Subcutaneous abdominal adipose tissue (tissue), 5 donors: ENCODE measurements at regions not wholly inside any gene's neighbourhood (a gene's known extent, or its start where the extent isn't known, plus 50 kb on each side); places are given as distances from the start of the nearest gene placed in this dataset.
"Not testable (repeated sequence)": the region's sequence is repeated elsewhere in the genome, so short reads cannot be mapped to it uniquely, and the experiment has no call there.

Experiments
- H3K27ac ChIP-seq: one replicate; pipeline ENCODE4 v1.7.0; 2013; ENCODE audit warnings: low read depth, mild to moderate bottlenecking, inconsistent platforms, low read length, moderate library complexity
- H3K27me3 ChIP-seq, 5 donors: one replicate each; pipeline ENCODE4 v1.7.0; 2013; ENCODE audit warnings: low read length in 5 of 5, inconsistent platforms in 1 of 5; ENCODE audit not compliant: control insufficient read depth in 5 of 5, insufficient read depth in 4 of 5
- H3K36me3 ChIP-seq, 5 donors: one replicate each; pipeline ENCODE4 v1.7.0; 2013; ENCODE audit warnings: low read length in 5 of 5; ENCODE audit not compliant: control insufficient read depth in 5 of 5, insufficient read depth in 5 of 5
- H3K4me1 ChIP-seq, 5 donors: one replicate each; pipeline ENCODE4 v1.7.0; 2013; ENCODE audit warnings: low read length in 5 of 5, mild to moderate bottlenecking in 3 of 5, moderate library complexity in 1 of 5; ENCODE audit not compliant: control insufficient read depth in 5 of 5, insufficient read depth in 5 of 5
- H3K4me3 ChIP-seq, 5 donors: one replicate each; pipeline ENCODE4 v1.7.0; 2013; ENCODE audit warnings: low read length in 5 of 5, low read depth in 1 of 5
- H3K9ac ChIP-seq, 5 donors: one replicate each; pipeline ENCODE4 v1.7.0; 2013; ENCODE audit warnings: low read length in 5 of 5, mild to moderate bottlenecking in 4 of 5, moderate library complexity in 3 of 5
- H3K9me3 ChIP-seq, 5 donors: one replicate each; pipeline ENCODE4 v1.7.0; 2013; ENCODE audit warnings: low read length in 5 of 5; ENCODE audit not compliant: control insufficient read depth in 5 of 5
- donor health status: healthy.
- donor health status: healthy.
- donor health status: healthy.
- donor health status: healthy.
- donor health status: healthy.

DNA sequence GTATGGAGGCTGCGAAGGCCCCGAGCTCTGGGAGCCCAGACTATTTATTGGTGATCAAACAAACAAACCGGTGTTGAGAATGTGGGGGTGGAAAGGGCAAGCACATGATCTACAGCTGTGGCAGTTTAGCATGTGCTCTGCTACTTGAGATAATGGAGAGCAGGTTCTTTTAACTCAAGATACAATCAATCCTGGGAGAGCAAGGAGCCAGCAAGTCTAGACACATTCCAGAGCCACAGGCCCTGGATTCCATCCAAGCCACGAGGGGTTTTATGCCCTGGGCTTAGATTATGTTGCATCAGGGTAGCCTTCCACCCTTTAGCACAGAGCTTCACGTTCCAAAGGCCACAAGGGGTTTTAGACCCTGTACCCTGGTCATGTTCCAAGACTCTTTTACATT lies 355.9 kb upstream of the ARID1B start:
- H3K27ac ChIP-seq, H3K4me3 ChIP-seq, H3K27me3 ChIP-seq, H3K4me1 ChIP-seq, H3K9ac ChIP-seq, H3K36me3 ChIP-seq: not testable (repeated sequence)
- peaks cover 0 to 16% (median 14%) of the 10 kb centered on the region in 5 donors for H3K9me3 ChIP-seq

DNA sequence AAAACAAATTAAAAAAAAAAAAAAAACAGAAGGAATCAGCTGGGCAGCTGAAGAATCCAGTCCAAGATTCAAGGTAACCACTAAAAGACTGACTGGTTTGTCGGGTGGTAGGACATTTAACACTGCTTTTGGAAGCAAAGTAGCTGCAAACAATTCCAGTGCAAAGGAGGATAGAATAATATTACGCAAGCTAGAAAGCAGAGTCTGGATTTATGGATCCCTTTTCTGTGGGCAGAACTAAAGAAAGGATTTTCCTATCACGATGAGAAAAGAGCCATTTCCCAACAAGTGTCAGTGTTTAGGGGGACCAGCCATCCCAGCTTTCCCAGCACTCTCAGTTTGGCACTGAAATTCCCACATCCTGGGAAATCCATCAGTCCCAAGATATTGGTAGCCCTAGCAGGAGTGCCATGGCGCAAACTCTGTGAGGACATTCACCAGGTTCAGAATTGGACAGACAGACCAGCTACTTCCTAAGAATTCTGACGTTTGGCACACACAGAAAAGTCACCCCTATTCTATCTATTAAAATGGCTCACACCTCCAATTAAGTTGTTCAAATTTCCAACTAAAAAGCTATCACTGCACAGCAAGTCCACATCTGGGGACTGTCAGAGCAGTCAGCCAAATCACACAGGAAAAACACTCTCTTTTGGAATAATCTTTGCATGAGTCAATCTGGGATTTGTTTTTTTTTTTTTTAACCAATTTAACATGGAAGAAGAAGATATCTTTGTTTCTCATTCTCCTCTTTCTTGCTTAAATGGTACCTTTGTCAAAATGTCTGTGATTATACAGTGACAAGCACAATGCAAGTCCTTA lies 356.8 kb upstream of the ARID1B start:
- H3K9me3 ChIP-seq, result peaks cover 0 to 16% (median 14%) of the 10 kb centered on the region in 5 donors
- no peak overlapping the region for H3K27ac ChIP-seq
- peaks cover 0 to 5% (median 0%) of the 10 kb centered on the region in 5 donors for H3K4me1 ChIP-seq
- H3K9ac ChIP-seq, result no peak overlapping the region
- no peak overlapping the region for H3K4me3 ChIP-seq
- no peaks in the 10 kb centered on the region for H3K27me3 ChIP-seq
- no peaks in the 10 kb centered on the region for H3K36me3 ChIP-seq

DNA sequence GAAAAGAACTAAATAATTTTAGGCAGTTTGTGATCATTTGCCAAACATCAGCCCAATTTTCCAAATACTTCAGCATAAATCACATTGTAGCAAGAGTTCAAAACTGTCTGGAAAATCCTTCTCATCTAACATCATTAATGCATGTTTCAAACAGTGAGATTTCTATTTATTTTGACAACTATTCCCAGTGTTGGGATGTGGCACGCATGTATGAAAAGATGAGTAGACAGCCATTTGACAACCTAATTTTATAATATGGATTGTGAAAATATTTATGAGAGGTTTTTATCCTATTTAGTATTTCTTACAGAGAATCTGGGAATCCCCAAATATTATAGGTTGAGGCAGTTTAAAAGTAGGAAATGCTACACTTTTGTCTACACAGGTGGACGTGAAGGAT lies 357.6 kb upstream of the ARID1B start:
- Histone ChIP-seq H3K36me3 (no peaks in the 10 kb centered on the region), H3K27me3 (no peaks in the 10 kb centered on the region), H3K27ac (no peak overlapping the region), H3K4me1 (peaks cover 0 to 5% (median 0%) of the 10 kb centered on the region in 5 donors), H3K9ac (no peak overlapping the region), H3K9me3 (peaks cover 0 to 16% (median 14%) of the 10 kb centered on the region in 5 donors), H3K4me3 (no peak overlapping the region)

DNA sequence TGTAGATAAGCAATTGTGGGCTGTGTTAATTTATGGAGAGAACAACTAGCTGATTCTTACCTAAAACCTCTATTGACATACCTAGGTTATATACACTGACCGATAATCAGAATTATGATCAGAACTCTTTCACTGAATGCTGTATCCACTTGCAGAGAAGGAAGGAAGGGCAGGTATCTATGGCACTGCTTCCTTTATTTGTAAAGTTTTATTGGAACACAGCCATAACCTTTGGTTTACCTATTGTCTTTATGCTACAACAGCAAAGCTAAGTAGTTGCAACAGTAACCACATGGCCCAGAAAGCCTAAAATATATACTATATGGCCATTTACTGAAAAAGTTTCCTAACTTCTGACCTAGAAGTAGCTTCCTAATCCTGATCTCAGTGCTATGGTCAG lies 358.9 kb upstream of the ARID1B start:
- no peaks in the 10 kb centered on the region for H3K27me3 ChIP-seq
- H3K9ac ChIP-seq, result no peak overlapping the region
- H3K27ac ChIP-seq, result no peak overlapping the region
- no peaks in the 10 kb centered on the region for H3K36me3 ChIP-seq
- peaks cover 0 to 5% (median 0%) of the 10 kb centered on the region in 5 donors for H3K4me1 ChIP-seq
- H3K9me3 ChIP-seq, result peaks cover 0 to 16% (median 13%) of the 10 kb centered on the region in 5 donors
- no peak overlapping the region for H3K4me3 ChIP-seq

DNA sequence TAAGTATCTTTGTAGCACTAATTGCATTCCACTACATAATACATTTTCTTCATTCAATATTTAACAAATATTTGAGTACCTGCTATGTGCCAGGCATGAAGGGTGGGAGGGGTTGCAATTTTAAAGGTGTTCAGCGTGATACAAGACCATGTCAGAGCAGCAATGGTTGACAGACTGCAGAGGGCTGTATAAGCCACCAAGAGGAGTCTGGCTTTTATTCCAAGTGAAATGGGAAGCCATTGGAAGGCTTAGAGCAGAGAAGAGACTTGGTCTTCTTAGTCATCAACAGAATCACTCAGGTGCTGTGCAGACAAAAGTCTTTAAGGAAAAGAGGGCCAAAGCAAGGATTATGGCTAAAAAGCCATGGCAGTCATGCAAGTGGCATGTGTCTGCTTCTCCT lies 360.8 kb upstream of the ARID1B start:
- peaks cover 0 to 5% (median 0%) of the 10 kb centered on the region in 5 donors for H3K4me1 ChIP-seq
- no peak overlapping the region for H3K27ac ChIP-seq
- H3K9me3 ChIP-seq, result peaks cover 0 to 2% (median 0%) of the 10 kb centered on the region in 5 donors
- no peak overlapping the region for H3K9ac ChIP-seq
- H3K27me3 ChIP-seq, result no peaks in the 10 kb centered on the region
- no peak overlapping the region for H3K4me3 ChIP-seq
- no peaks in the 10 kb centered on the region for H3K36me3 ChIP-seq

DNA sequence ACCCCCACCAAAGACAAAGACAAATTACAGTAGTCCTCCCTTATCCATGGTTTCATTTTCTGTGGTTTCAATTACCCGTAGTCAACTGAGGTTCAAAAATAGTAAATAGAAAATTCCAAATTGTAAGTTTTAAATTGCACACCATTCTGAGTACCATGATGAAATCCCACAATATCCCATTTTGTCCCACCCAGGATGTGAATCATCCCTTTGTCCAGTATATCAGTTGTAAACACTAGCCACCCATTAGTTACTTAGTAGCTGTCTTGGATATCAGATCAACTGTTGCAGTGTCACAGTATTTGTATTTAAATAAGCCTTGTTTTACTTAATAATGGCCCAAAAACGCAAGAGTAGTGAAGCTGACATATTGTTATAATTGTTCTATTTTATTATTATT lies 364.0 kb upstream of the ARID1B start:
- H3K9me3 ChIP-seq, result no peaks in the 10 kb centered on the region
- no peaks in the 10 kb centered on the region for H3K27me3 ChIP-seq
- H3K4me3 ChIP-seq, result no peak overlapping the region
- no peak overlapping the region for H3K27ac ChIP-seq
- no peak overlapping the region for H3K9ac ChIP-seq
- no peaks in the 10 kb centered on the region for H3K36me3 ChIP-seq
- H3K4me1 ChIP-seq, result peaks cover 0 to 1% (median 0%) of the 10 kb centered on the region in 5 donors

DNA sequence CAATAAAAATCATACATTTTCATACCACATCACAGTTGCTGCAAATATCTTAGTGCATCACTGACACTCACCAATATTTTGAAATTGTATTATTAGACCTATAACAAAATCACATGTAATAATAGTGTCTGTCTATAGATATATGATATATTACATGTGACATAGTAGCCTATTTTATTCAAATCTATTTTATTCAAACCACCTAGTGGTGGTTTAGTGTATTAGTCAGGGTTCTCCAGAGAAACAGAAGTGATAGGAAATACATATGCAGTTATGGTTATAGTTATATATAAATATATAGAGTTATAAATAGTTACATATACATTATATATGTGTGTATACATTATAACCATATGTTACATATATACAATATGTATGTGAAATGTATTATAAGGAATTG lies 366.5 kb upstream of the ARID1B start:
- no peaks in the 10 kb centered on the region for H3K27me3 ChIP-seq

DNA sequence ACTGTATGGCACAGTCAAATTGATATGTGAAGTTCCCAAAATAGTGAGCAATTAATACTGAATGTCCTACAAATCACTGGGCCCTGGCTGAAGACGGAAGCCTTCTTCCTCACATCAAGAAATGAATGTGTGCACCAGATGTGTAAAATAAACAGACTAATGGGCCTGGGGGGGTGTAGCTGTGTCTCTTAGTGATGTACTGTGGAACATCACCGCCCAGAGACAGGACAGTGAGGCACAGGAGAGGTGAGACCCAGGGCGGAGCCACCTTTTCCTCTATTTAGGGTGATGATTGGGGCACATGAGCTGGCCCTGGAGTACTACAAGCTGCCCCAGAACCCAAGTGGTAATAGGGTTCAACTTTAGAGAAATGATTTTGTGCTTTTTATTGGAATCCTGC lies 368.5 kb upstream of the ARID1B start:
- no peak overlapping the region for H3K27ac ChIP-seq
- no peak overlapping the region for H3K9ac ChIP-seq
- H3K4me1 ChIP-seq, result no peaks in the 10 kb centered on the region
- H3K36me3 ChIP-seq, result no peaks in the 10 kb centered on the region
- no peaks in the 10 kb centered on the region for H3K27me3 ChIP-seq
- no peak overlapping the region for H3K4me3 ChIP-seq
- H3K9me3 ChIP-seq, result no peaks in the 10 kb centered on the region

More for the DNA sequence above, 366.5 kb upstream of the ARID1B start:
- Histone ChIP-seq H3K4me3 (no peak overlapping the region), H3K4me1 (no peaks in the 10 kb centered on the region), H3K27ac (no peak overlapping the region), H3K36me3 (no peaks in the 10 kb centered on the region), H3K9ac (no peak overlapping the region), H3K9me3 (no peaks in the 10 kb centered on the region)

DNA sequence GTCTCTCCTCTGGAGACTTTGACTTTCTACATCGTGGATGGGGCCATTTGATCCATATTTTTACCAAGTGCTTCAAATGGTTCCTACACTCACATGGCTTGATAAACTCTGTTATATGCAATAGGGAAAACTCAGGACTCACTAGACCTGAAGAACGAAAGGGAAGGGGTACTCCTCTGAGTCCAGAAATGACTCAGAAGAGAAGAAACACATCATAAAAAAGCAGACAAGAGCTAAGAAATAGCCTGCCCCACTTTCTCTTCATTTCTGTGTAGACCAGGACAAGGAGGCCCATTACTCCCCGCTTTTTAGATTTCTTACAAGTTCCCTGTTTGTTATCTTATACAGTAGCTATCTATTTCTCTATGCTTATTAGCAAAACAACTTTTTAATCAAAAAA lies 369.8 kb upstream of the ARID1B start:
- Histone ChIP-seq H3K9ac (no peak overlapping the region), H3K9me3 (no peaks in the 10 kb centered on the region), H3K27me3 (no peaks in the 10 kb centered on the region), H3K4me1 (no peaks in the 10 kb centered on the region), H3K27ac (no peak overlapping the region), H3K36me3 (no peaks in the 10 kb centered on the region), H3K4me3 (no peak overlapping the region)

DNA sequence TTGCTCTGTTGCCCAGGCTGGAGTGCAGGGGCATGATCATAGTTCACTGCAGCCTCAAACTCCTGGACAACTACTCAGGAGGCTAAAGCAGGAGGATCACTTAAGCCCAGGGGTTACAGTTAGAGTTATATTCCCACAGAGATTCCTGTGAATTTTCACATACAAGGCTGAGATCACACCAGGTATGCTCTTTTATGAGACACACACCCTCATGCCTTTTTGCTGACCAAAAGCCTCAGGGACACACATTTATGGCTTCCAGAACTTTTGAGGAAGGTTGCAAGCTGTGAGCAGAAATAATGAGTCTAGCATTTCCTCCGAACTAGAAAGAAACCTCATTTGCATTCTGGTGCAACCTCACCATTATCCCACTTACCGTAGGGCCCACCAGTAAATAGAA lies 370.5 kb upstream of the ARID1B start:
- H3K4me3 ChIP-seq, result no peak overlapping the region
- no peaks in the 10 kb centered on the region for H3K4me1 ChIP-seq
- H3K9me3 ChIP-seq, result no peaks in the 10 kb centered on the region
- no peak overlapping the region for H3K27ac ChIP-seq
- no peak overlapping the region for H3K9ac ChIP-seq
- no peaks in the 10 kb centered on the region for H3K27me3 ChIP-seq
- no peaks in the 10 kb centered on the region for H3K36me3 ChIP-seq
